SK-N-SH treated with all-trans-retinoic acid at 6 μM for 48 hours (cell line): ENCODE measurements at regions not wholly inside any gene's neighbourhood (a gene's known extent, or its start where the extent isn't known, plus 50 kb on each side); places are given as distances from the start of the nearest gene placed in this dataset.

Experiments used
- ARNTL ChIP-seq: fragments of 450-650 bp; formaldehyde crosslinking; IDR thresholded peaks from 2 replicates; pipeline ENCODE4 v1.5.0; 2020; ENCODE audit warnings: low read depth, mild to moderate bottlenecking, moderate library complexity, borderline replicate concordance
- CREB5 ChIP-seq: fragments of 250-450 bp; sonication (Bioruptor Pico); IDR thresholded peaks from 2 replicates; pipeline ENCODE4 v1.5.1; 2020; ENCODE audit warnings: low read depth, mild to moderate bottlenecking, moderate library complexity
- CSDC2 ChIP-seq: fragments of 250-450 bp; sonication (Bioruptor Pico); IDR thresholded peaks from 2 replicates; pipeline ENCODE4 v1.5.0; 2020; ENCODE audit warnings: mild to moderate bottlenecking, moderate library complexity
- ISL1 ChIP-seq: fragments of 250-450 bp; sonication (Bioruptor Pico); IDR thresholded peaks from 2 replicates; pipeline ENCODE4 v2.1.2; 2022; ENCODE audit warnings: mild to moderate bottlenecking, moderate library complexity
- ZFP3 ChIP-seq: fragments of 250-450 bp; sonication (Bioruptor Pico); IDR thresholded peaks from 2 replicates; pipeline ENCODE4 v1.5.0; 2020; ENCODE audit warnings: mild to moderate bottlenecking, moderate library complexity
- ZNF565 ChIP-seq: fragments of 450-650 bp; formaldehyde crosslinking; conservative IDR thresholded peaks from 2 replicates; pipeline ENCODE4 v1.5.0; 2020; ENCODE audit warnings: low read depth, mild to moderate bottlenecking, moderate library complexity
- ZNF70 ChIP-seq: fragments of 450-650 bp; formaldehyde crosslinking; IDR thresholded peaks from 2 replicates; pipeline ENCODE4 v1.5.0; 2020; ENCODE audit warnings: mild to moderate bottlenecking, moderate library complexity
- ZNF8 ChIP-seq: fragments of 450-650 bp; formaldehyde crosslinking; IDR thresholded peaks from 2 replicates; pipeline ENCODE4 v1.5.0; 2020; ENCODE audit warnings: mild to moderate bottlenecking, moderate library complexity
- TF ChIP-seq, protein P1 (sequence below): fragments of 250-450 bp; sonication (Bioruptor Pico); IDR thresholded peaks from 2 replicates; pipeline ENCODE4 v1.8.0; 2021; ENCODE audit warnings: low read depth, mild to moderate bottlenecking, moderate library complexity, borderline replicate concordance

GRCh38 chr2:103213028-103213542 lies 451.3 kb downstream of the TMEM182 start:
- TF ChIP-seq ZNF565 (CRISPR knock-in tag) (no peak), ZNF8 (no peak), ZNF70 (CRISPR knock-in tag) (no peak), CSDC2 (CRISPR knock-in tag) (no peak), ISL1 (CRISPR knock-in tag) (no peak), ARNTL (CRISPR knock-in tag) (no peak), ZFP3 (no peak), CREB5 (no peak)
- TF ChIP-seq, protein P1, sequence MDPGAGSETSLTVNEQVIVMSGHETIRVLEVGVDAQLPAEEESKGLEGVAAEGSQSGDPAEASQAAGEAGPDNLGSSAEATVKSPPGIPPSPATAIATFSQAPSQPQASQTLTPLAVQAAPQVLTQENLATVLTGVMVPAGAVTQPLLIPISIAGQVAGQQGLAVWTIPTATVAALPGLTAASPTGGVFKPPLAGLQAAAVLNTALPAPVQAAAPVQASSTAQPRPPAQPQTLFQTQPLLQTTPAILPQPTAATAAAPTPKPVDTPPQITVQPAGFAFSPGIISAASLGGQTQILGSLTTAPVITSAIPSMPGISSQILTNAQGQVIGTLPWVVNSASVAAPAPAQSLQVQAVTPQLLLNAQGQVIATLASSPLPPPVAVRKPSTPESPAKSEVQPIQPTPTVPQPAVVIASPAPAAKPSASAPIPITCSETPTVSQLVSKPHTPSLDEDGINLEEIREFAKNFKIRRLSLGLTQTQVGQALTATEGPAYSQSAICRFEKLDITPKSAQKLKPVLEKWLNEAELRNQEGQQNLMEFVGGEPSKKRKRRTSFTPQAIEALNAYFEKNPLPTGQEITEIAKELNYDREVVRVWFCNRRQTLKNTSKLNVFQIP (CRISPR knock-in tag) = no peak
